Esophagus squamous epithelium (tissue), 4 donors: ENCODE measurements at regions not wholly inside any gene's neighbourhood (a gene's known extent, or its start where the extent isn't known, plus 50 kb on each side); places are given as distances from the start of the nearest gene placed in this dataset.

Experiments
- CTCF ChIP-seq, 6 experiments: fragments of 450-650 bp in 4 of 6; fragments of 200-600 bp in 2 of 6; sonication (generic) in 2 of 6; IDR thresholded peaks; one replicate each; pipeline ENCODE4 v1.5.1; 2016 to 2019; ENCODE audit warnings: antibody characterized with exemption in 6 of 6, mild to moderate bottlenecking in 4 of 6, moderate library complexity in 4 of 6
- POLR2A ChIP-seq, 4 donors: fragments of 450-650 bp; IDR thresholded peaks; one replicate each; pipeline ENCODE4 v1.6.1; 2017; ENCODE audit warnings: antibody characterized with exemption in 4 of 4, mild to moderate bottlenecking in 4 of 4, moderate library complexity in 3 of 4

- no peak for TF ChIP-seq CTCF (IDR thresholded peaks at IDR 0.05)
- no peak for TF ChIP-seq POLR2A (IDR thresholded peaks at IDR 0.05)
Observed at GRCh38 chr10:118195729-118196128, 146.4 kb downstream of the FAM204A start.
